ENCODE measurements at regions not wholly inside any gene's neighbourhood (a gene's known extent, or its start where the extent isn't known, plus 50 kb on each side); places are given as distances from the start of the nearest gene placed in this dataset.

- TF ChIP-seq CTCF (optimal IDR thresholded peaks at IDR 0.05 in 1 of 3, IDR thresholded peaks at IDR 0.05 in 1 of 3, conservative IDR thresholded peaks at IDR 0.05 in 1 of 3; ENCODE audit: extremely low read depth in 1 of 3, insufficient read depth in 2 of 3, low read length in 3 of 3) (no peak), EZH2 (IDR thresholded peaks at IDR 0.05; ENCODE audit: low read length) (no peak)
Measured at GRCh38 chr9:14967450-14968321, 57.5 kb upstream of the FREM1 start.
